ENCODE measurements at regions not wholly inside any gene's neighbourhood (a gene's known extent, or its start where the extent isn't known, plus 50 kb on each side); places are given as distances from the start of the nearest gene placed in this dataset.
"Not testable (repeated sequence)": the region's sequence is repeated elsewhere in the genome, so short reads cannot be mapped to it uniquely, and the experiment has no call there.

GRCh38 chr4:49117951-49118350 lies 131.9 kb downstream of the CWH43 start:
- not testable (repeated sequence) for H3K27me3 Mint-ChIP-seq; H3K27ac Mint-ChIP-seq; DNase-seq; H3K4me1 Mint-ChIP-seq (ENCODE audit: low read depth); H3K4me3 Mint-ChIP-seq
- peaks cover 18% of the 10 kb centered on the region for H3K36me3 Mint-ChIP-seq (ENCODE audit: low read depth)
- peaks cover 46% of the 10 kb centered on the region for H3K9me3 Mint-ChIP-seq

- not testable (repeated sequence) for H3K27ac Mint-ChIP-seq
These were observed 132.5 kb downstream of the CWH43 start for GRCh38 chr4:49118379-49119212.

GRCh38 chr4:49119345-49119744 lies 133.3 kb downstream of the CWH43 start:
- not testable (repeated sequence) for H3K27ac Mint-ChIP-seq; H3K27me3 Mint-ChIP-seq; H3K4me3 Mint-ChIP-seq; DNase-seq; H3K4me1 Mint-ChIP-seq (ENCODE audit: low read depth)
- Mint-ChIP-seq H3K36me3 (ENCODE audit: low read depth) (peaks cover 18% of the 10 kb centered on the region), H3K9me3 (peaks cover 41% of the 10 kb centered on the region)

More at GRCh38 chr4:49118379-49119212, 132.5 kb downstream of the CWH43 start:
- H3K27me3 Mint-ChIP-seq; H3K4me1 Mint-ChIP-seq (ENCODE audit: low read depth); H3K4me3 Mint-ChIP-seq; DNase-seq: not testable (repeated sequence)
- Mint-ChIP-seq H3K9me3 (peaks cover 43% of the 10 kb centered on the region), H3K36me3 (ENCODE audit: low read depth) (peaks cover 18% of the 10 kb centered on the region)

- Mint-ChIP-seq H3K9me3 (peaks cover 36% of the 10 kb centered on the region), H3K36me3 (ENCODE audit: low read depth) (peaks cover 18% of the 10 kb centered on the region)
- H3K4me1 Mint-ChIP-seq (ENCODE audit: low read depth); DNase-seq; H3K27me3 Mint-ChIP-seq; H3K4me3 Mint-ChIP-seq; H3K27ac Mint-ChIP-seq: not testable (repeated sequence)
These were observed 134.1 kb downstream of the CWH43 start for GRCh38 chr4:49120042-49120779.

- not testable (repeated sequence) for H3K27ac Mint-ChIP-seq; H3K4me3 Mint-ChIP-seq; DNase-seq; H3K27me3 Mint-ChIP-seq; H3K4me1 Mint-ChIP-seq (ENCODE audit: low read depth)
- H3K9me3 Mint-ChIP-seq: peaks cover 36% of the 10 kb centered on the region
- H3K36me3 Mint-ChIP-seq (ENCODE audit: low read depth): peaks cover 18% of the 10 kb centered on the region
These were observed 134.7 kb downstream of the CWH43 start for GRCh38 chr4:49120804-49121203.

- H3K4me1 Mint-ChIP-seq (ENCODE audit: low read depth); H3K36me3 Mint-ChIP-seq (ENCODE audit: low read depth); H3K27ac Mint-ChIP-seq; H3K4me3 Mint-ChIP-seq; DNase-seq; H3K9me3 Mint-ChIP-seq; H3K27me3 Mint-ChIP-seq: not testable (repeated sequence)
These were observed 140.4 kb downstream of the CWH43 start for GRCh38 chr4:49126443-49126842.

- H3K4me1 Mint-ChIP-seq (ENCODE audit: low read depth); H3K36me3 Mint-ChIP-seq (ENCODE audit: low read depth); H3K4me3 Mint-ChIP-seq; H3K27me3 Mint-ChIP-seq; H3K27ac Mint-ChIP-seq; H3K9me3 Mint-ChIP-seq; DNase-seq: not testable (repeated sequence)
These were observed 140.8 kb downstream of the CWH43 start for GRCh38 chr4:49126858-49127257.

- H3K27ac Mint-ChIP-seq; H3K4me3 Mint-ChIP-seq; DNase-seq; H3K27me3 Mint-ChIP-seq; H3K4me1 Mint-ChIP-seq (ENCODE audit: low read depth); H3K36me3 Mint-ChIP-seq (ENCODE audit: low read depth); H3K9me3 Mint-ChIP-seq: not testable (repeated sequence)
These were observed 143.3 kb downstream of the CWH43 start for GRCh38 chr4:49129385-49129784.

GRCh38 chr4:49129870-49130269 lies 143.8 kb downstream of the CWH43 start:
- H3K36me3 Mint-ChIP-seq (ENCODE audit: low read depth); H3K9me3 Mint-ChIP-seq; H3K27me3 Mint-ChIP-seq; H3K4me3 Mint-ChIP-seq; H3K4me1 Mint-ChIP-seq (ENCODE audit: low read depth); H3K27ac Mint-ChIP-seq; DNase-seq: not testable (repeated sequence)

GRCh38 chr4:49130724-49131123 lies 144.6 kb downstream of the CWH43 start:
- H3K4me1 Mint-ChIP-seq (ENCODE audit: low read depth); H3K4me3 Mint-ChIP-seq; DNase-seq; H3K27me3 Mint-ChIP-seq; H3K36me3 Mint-ChIP-seq (ENCODE audit: low read depth); H3K27ac Mint-ChIP-seq; H3K9me3 Mint-ChIP-seq: not testable (repeated sequence)

- H3K36me3 Mint-ChIP-seq (ENCODE audit: low read depth); DNase-seq; H3K4me1 Mint-ChIP-seq (ENCODE audit: low read depth); H3K4me3 Mint-ChIP-seq; H3K27ac Mint-ChIP-seq; H3K27me3 Mint-ChIP-seq: not testable (repeated sequence)
- peaks cover 13% of the 10 kb centered on the region for H3K9me3 Mint-ChIP-seq
These were observed 151.0 kb downstream of the CWH43 start for GRCh38 chr4:49137043-49137442.

- H3K27me3 Mint-ChIP-seq; H3K36me3 Mint-ChIP-seq (ENCODE audit: low read depth): not testable (repeated sequence)
These were observed 151.9 kb downstream of the CWH43 start for GRCh38 chr4:49137961-49138360.

GRCh38 chr4:49138818-49139217 lies 152.7 kb downstream of the CWH43 start:
- not testable (repeated sequence) for H3K36me3 Mint-ChIP-seq (ENCODE audit: low read depth); H3K4me3 Mint-ChIP-seq; H3K4me1 Mint-ChIP-seq (ENCODE audit: low read depth); DNase-seq; H3K27ac Mint-ChIP-seq; H3K27me3 Mint-ChIP-seq
- peaks cover 21% of the 10 kb centered on the region for H3K9me3 Mint-ChIP-seq

More at GRCh38 chr4:49137961-49138360, 151.9 kb downstream of the CWH43 start:
- H3K4me1 Mint-ChIP-seq (ENCODE audit: low read depth); H3K27ac Mint-ChIP-seq; DNase-seq; H3K4me3 Mint-ChIP-seq: not testable (repeated sequence)
- peaks cover 16% of the 10 kb centered on the region for H3K9me3 Mint-ChIP-seq

- H3K4me3 Mint-ChIP-seq; H3K4me1 Mint-ChIP-seq (ENCODE audit: low read depth); H3K27ac Mint-ChIP-seq; H3K27me3 Mint-ChIP-seq; DNase-seq: not testable (repeated sequence)
- Mint-ChIP-seq H3K36me3 (ENCODE audit: low read depth) (peaks cover 13% of the 10 kb centered on the region), H3K9me3 (peaks cover 27% of the 10 kb centered on the region)
These were observed 153.4 kb downstream of the CWH43 start for GRCh38 chr4:49139513-49139912.

GRCh38 chr4:49140351-49140750 lies 154.3 kb downstream of the CWH43 start:
- not testable (repeated sequence) for H3K27ac Mint-ChIP-seq; H3K4me1 Mint-ChIP-seq (ENCODE audit: low read depth); H3K4me3 Mint-ChIP-seq; H3K27me3 Mint-ChIP-seq; DNase-seq
- Mint-ChIP-seq H3K9me3 (peaks cover 31% of the 10 kb centered on the region), H3K36me3 (ENCODE audit: low read depth) (peaks cover 13% of the 10 kb centered on the region)
